NCI-H526 (cell line): ENCODE measurements at regions not wholly inside any gene's neighbourhood (a gene's known extent, or its start where the extent isn't known, plus 50 kb on each side); places are given as distances from the start of the nearest gene placed in this dataset.

ENCODE experiments used
- DNase-seq, 2 experiments: peaks; one replicate each; lab custom pipeline; 2025; lab: John Stamatoyannopoulos, UW

DNA sequence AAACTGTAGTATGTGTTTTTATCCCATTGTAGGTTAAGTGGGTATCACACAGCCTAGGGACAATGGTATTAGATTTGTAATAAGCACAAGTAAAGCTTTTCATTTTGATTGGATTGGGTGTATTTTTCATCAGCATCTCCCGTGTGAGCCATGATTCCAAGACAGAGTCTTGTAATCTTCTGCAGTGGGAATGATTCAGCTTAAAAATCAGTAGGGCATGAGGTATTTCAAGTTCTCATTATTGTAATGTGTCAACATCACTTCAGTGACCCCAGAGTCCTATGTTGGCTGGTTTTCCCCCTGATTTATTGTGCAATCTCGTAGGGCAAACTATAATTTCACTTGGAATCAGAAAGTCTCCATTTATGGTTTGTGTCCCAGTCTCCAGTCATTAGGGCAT is 833.2 kb upstream of the RBFOX1 start:
- DNase-seq = no peak

DNA sequence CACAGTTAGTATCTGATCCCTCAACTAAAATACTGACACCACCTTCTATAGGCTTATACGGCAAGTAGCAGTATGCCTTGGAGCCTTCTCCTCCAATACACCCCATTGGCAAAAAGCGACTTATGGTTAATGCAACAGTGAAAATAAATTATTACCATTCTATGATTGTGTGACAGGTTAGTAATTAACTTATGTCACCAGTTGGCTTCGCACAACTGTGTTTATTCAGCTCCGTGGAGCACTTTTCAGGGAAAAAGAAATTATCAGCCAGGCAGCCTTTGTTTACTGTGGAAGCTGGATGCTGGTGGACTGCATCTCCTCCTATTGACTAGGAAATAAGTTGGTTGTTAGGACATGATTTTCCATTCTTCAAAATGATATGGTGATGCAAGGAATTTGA is 833.8 kb upstream of the RBFOX1 start:
- DNase-seq = no peak

GRCh38 chr16:6496996-6497395 is 835.6 kb upstream of the RBFOX1 start:
- DNase-seq = no peak

DNA sequence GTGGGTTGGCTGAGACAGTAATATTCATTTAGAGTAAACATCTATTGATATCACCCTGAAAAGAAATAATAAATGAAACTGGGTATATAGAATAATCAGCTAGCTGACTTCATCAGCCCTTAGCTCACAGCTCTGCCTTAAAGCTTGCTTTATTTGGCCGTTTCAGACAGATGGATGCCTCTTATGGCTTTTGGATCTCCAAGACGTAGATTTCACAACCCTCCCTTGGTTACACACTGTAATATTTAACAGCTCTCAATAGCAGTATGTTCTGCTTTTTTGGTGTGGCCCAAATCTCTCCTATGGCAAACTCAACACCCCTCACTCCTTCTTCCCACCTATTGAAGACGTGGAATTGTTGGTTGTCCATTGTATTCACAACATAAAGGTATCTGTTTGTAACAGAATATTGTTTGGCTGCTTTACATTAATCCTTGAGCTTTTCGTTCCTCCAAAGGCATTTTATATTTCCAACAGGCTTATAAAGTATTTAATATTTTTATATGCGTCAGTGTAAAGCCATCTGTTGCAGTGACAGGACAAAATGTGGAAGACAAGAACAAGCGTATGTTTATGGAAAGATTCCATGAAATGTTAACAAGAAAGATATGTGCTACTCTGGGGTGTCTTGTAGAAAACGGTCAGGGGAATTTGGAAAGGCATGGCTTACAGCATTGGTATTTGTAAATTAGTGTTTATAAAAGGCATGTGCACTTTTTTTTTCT is 837.0 kb upstream of the RBFOX1 start:
- no peak for DNase-seq

DNA sequence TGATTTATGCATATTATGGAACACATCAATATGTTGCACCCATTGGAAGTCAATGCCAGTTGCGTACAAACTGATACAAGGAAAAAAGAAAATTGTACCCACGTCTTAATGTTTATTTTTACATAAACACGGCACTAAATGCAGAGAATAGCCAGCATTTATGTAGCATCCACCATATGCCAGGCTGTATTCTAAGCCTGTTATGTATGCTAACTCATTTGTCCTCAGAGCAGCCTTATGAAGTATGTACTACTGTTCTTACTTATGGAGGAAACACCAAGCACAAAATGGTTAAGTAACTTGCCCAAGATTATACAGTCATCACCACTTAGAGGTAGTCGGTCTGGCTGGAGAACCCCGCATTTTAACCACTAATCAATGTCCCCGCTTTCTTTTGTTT is 837.9 kb upstream of the RBFOX1 start:
- DNase-seq = no peak

GRCh38 chr16:6493555-6493954 is 839.1 kb upstream of the RBFOX1 start:
- DNase-seq = no peak

DNA sequence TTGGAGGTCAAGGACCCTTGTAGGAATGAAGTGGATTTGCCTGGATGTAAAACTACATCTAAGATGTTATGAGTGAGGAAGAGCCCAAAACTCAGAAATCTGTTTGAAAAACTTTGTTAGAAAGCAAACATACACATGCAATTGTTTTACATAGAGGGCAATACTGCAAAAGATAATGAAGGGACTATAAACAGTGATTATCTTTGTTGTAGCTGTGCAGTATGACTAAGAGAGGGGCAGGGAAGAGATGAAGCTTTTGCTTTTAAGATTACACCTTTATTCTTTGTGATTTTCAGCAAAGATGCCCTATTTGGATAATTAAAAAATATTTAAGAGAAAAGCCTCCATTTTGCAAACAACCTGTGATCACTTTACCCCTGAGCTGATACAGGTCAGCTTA is 839.9 kb upstream of the RBFOX1 start:
- DNase-seq = no peak

GRCh38 chr16:6484935-6485334 is 847.7 kb upstream of the RBFOX1 start:
- no peak for DNase-seq

GRCh38 chr16:6484081-6484480 is 848.6 kb upstream of the RBFOX1 start:
- DNase-seq = no peak

DNA sequence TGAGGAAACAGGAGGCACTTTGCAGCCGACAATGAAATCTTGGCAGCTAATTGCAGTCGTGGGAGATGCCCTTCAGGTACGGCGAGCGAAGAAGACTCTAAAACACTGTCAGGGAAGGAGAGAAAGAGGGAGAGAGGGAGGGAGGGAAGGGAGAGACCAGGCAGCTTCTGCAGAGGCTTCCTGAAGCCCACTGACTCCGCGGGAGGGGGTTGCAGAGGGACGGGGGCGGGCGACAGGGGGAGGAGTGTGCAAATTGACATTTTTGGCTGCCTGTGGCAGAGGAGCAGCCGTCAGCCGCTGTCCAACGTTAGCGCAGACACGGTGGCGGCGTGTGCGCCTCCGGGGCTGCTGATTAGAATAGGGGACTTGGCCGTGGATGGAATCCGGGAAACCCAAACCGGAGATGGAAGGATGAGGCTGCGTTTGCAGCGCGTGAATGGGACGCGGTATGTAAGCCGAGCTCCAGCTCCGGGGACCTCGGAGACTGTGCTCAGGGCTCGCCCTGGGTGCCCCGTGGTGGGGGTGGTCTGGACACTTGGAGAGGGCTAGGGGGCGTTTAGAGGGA is 849.1 kb upstream of the RBFOX1 start:
- peak in 1 of 2 experiments; percentile 18 for DNase-seq

DNA sequence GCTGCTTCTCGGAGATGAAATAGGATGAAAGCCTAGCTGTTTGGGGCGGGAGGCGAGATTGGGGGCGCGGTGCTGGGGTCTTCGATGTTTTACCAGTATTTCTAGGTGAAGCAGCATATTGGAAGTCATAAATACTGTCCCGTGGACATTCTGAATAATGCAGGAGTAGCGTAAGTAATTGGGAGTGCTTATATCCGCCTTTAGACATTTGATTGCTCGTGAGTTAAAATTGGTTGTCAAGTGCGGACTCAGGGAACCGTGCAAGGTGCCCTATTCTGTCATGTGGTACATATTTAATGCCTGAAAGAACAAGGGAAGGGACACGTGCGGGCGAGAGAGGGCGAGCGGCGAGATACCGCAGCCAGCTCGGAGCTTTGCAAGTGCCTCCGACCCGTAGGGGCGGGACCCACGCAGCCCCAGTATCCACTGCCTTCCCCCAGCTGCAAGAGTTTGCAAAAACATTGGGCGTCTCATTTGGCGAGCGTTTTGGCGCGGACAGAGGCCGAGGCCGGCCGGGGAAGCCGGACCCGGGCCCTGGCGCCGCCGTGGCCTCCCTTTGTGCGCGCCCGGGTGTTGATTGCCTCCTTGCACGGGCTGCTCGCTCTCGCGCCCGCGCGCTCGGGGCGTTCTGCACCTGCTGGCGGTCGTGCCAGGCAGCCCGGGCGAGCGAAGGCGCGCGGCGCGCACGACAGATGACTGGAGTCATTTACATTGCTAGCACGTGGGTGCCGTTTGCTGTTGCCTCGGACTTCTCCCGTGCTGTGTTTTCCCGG is 849.8 kb upstream of the RBFOX1 start:
- peak in 1 of 2 experiments; percentile 36 for DNase-seq

GRCh38 chr16:6481894-6482293 is 850.8 kb upstream of the RBFOX1 start:
- DNase-seq = no peak

DNA sequence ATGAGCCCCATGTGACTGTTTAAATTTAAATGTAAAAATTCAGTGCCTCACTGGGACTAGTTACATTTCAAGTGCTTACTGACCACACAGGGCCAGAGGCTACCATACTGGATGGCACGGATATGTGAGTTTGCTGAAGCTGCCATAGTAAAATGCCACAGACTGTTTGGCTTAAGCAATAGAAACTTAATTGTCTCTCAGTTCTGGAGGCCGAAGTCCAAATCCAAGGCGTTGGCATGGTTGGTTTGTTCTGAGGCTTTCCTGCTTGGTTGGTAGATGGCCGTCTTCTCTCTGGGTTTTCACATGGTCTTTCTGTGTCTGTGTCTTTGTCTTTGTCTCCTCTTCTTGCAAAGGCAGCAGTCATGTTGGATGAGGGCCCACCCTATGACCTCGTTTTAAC is 878.9 kb upstream of the RBFOX1 start:
- DNase-seq = no peak

- no peak for DNase-seq
These were observed 885.4 kb upstream of the RBFOX1 start for GRCh38 chr16:6447021-6447790.

GRCh38 chr16:6446370-6446769 is 886.3 kb upstream of the RBFOX1 start:
- peak in 1 of 2 experiments; percentile 29 for DNase-seq

DNA sequence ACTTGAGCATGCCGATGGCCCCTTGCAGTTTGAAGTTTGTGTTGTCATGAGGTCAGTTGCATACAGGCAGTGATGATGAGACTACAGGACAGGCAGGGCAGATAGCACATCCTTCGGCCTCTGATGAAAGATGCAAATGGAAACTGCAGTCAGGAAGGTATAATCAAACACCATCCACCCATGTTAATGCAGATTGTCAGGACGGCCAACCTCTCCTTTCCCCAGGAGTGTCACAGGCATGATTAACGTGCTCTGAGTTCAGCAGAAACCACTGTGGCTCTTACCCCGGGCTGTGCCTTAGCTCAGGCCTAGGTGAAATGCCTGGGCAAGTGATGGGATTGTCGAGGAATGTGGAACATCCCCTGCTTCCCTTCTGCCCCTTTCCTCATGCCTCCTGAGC is 893.5 kb upstream of the RBFOX1 start:
- DNase-seq = no peak

GRCh38 chr16:6428861-6429260 is 903.8 kb upstream of the RBFOX1 start:
- peak; percentile 75 to 77 for DNase-seq

GRCh38 chr16:6427621-6428020 is 905.0 kb upstream of the RBFOX1 start:
- no peak for DNase-seq

DNA sequence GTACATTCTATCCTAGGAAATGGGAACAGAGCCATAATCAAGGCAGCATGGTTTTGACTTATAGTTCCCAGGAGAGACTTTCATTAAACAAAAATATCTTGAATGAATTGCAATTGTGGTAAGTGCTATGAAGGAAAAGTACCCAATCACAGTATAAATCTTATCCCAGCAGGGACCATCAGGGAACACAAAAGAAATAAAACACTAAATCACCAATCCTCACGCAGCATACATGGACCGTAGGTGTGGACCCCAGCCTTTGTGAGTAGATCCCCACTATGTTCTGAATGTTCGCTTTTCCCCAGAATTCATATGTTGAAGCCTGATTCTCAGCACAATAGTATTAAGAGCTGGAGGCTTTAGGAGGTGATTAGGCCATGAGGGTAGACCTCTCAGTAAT is 925.0 kb upstream of the RBFOX1 start:
- DNase-seq = no peak

DNA sequence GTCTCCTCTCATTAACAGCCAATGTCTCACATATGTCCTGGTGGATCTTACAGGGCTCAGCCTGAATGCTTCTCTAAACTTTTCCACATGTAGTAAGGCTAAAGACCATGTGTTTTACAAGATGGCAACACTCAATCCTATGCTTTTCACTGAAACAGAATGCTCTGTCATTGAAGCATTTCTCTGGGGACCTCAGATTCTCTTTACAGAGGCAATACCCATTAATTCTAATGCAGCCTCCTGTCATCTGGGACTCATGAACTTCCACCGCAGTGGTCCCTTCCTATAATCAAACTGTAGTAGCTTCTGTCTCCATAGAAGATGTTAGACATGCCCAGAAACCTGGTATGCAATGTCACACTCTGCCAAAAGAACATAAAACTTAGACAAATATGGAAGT is 926.6 kb upstream of the RBFOX1 start:
- no peak for DNase-seq

DNA sequence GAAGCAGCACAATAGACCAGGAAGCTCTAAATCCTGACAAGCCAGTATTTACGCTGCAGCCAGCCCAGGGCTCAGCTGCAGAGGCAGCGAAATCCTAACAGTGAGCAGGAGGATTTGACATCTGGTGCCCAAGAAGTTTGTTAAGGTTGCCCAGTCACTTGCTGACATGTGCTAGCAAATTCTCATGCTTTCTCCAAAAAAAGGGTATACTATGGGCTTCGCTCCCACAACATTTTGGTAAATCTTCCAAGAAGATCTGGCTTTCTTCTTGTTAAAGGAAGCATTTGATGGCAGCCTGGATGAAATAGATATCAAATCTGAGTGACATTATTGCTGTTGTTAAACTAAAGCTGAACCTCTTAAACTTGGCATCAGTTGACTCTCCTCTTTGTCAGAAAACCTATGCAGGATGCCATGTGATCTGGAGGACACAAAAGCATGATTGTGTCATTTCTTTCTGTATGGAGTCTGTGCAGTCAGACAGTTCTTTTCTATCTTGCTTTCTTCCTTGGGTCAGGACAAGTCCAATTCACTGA is 949.7 kb upstream of the RBFOX1 start:
- DNase-seq = no peak

DNA sequence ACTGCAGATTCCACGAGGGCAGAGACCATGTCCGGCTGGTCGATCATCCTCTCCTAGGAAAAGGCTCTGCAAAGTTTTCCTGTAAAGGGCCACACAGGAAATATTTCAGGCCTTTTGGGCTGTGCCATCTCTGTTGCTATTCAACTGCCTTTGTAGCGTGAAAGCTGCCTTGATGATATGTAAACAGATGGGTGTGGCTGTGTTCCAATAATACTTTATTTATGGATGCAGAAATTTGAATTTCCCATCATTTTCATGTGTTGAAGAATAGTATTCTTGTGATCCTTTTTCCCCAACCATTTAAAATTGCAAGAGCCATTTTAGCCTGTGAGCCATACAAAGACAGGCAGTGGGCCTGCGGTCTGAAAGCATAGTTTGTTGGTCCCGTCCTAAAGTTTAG is 950.7 kb upstream of the RBFOX1 start:
- no peak for DNase-seq
